ENCODE measurements at regions not wholly inside any gene's neighbourhood (a gene's known extent, or its start where the extent isn't known, plus 50 kb on each side); places are given as distances from the start of the nearest gene placed in this dataset.

DNA sequence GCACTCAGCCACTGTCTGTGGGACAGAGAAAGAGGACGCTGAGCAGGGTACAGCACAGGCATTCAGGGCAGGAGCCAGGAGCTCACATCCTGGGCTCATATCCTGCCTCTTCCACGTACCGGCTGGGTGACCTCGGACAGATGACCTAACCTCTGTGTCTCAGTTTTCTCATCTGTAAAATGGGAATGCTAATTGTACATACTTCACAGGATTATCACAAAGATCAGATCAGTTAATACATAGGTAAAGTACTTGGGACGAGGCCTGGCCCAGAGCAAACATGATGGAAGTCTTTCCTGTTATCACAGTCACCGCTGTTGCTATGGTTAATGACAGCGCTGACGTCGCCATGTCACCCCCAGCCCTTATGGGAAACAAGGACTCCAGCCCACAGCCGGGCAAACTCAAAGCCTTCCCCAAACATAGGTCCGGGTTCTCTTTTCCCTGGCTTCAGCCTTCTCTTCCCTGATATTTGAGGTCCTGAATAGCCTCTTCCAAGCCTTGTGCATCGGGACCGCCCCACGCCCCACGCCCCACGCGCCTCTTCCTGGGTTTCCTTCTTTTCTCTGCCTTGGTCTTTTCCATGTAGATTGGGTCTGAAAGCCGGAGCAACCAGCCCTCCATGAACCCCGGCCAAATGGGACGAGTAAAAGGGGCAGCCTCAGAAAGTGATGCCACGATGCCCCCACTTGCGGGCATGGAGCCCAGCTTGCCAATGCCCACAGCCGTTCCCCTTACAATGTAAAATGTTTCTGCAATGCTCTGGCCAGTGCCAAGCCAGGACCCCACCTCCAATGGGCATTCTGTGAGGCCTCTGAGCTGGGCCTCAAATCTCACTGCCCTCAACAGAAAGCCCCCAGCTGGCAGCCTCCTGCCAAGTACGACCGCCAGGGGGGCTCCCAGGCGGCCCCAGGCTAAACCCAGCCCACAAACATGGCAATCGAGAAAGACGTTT, 125.4 kb downstream of the RFLNA start:
- Histone ChIP-seq H3K4me2 (ENCODE audit: low read depth, low read length, poor library complexity, severe bottlenecking) (no peak overlapping the region), H3K79me2 (ENCODE audit: insufficient read depth, low read length) (no peaks in the 10 kb centered on the region)
- TF ChIP-seq, protein P1, sequence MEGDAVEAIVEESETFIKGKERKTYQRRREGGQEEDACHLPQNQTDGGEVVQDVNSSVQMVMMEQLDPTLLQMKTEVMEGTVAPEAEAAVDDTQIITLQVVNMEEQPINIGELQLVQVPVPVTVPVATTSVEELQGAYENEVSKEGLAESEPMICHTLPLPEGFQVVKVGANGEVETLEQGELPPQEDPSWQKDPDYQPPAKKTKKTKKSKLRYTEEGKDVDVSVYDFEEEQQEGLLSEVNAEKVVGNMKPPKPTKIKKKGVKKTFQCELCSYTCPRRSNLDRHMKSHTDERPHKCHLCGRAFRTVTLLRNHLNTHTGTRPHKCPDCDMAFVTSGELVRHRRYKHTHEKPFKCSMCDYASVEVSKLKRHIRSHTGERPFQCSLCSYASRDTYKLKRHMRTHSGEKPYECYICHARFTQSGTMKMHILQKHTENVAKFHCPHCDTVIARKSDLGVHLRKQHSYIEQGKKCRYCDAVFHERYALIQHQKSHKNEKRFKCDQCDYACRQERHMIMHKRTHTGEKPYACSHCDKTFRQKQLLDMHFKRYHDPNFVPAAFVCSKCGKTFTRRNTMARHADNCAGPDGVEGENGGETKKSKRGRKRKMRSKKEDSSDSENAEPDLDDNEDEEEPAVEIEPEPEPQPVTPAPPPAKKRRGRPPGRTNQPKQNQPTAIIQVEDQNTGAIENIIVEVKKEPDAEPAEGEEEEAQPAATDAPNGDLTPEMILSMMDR (conservative IDR thresholded peaks at IDR 0.05; ENCODE audit: low read length) = no peak
- TF ChIP-seq EZH2phosphoT487 (IDR thresholded peaks at IDR 0.05; ENCODE audit: borderline replicate concordance) = no peak

DNA sequence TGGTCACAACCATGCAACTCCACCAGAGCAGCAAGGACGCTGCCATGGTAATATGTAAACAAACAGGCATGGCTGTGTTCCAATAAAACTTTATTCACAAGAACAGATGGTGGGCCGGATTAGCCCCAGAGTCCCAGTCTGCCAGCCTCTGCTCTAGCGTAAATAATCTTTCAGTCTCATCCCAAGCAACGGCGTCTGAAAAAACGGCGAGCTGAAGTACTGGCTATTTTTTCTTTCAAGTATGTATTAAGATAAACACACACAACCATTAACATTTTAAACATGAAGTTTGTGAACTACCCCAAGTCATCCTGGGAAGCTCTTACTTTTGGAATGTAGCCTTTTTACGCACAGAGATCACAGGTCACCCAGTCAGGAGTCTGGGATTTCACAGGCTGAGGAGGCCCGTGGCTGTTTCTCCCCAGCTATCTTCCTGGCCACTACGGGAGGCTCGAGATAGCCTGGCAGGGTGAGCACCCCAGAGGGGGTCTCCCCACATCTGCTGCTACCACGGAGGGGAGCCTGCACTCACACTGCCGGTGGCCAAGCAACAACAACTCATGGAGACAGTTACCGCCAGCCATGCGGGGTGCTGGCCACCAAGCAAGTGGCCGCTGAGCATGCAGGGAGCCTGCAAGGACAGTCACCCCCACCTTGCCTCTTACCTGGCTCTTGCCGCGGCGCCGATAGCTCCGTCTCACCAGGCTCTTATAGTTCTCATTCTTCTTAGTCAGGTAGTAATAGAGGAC, 124.6 kb downstream of the RFLNA start:
- no peak overlapping the region for H3K4me2 ChIP-seq (ENCODE audit: low read depth, low read length, poor library complexity, severe bottlenecking)
- peaks cover 5% of the 10 kb centered on the region for H4K20me1 ChIP-seq (ENCODE audit: insufficient read depth, low read length, poor library complexity, severe bottlenecking)
- H3K4me3 ChIP-seq (ENCODE audit: low read length, poor library complexity, severe bottlenecking) = no peak overlapping the region
- no peaks in the 10 kb centered on the region for H3K9me2 ChIP-seq (replicated peaks; ENCODE audit: low read depth, low read length)
- no peak overlapping the region for H3K9ac ChIP-seq (ENCODE audit: low read depth, low read length, poor library complexity, severe bottlenecking)
- H2AFZ ChIP-seq (ENCODE audit: low read length) = no peak overlapping the region
- H3K4me1 ChIP-seq (ENCODE audit: insufficient read depth, low read length, poor library complexity, severe bottlenecking) = no peaks in the 10 kb centered on the region
- no peaks in the 10 kb centered on the region for H3K27me3 ChIP-seq (ENCODE audit: insufficient read depth, low read length, poor library complexity, severe bottlenecking)
- no peaks in the 10 kb centered on the region for H3K79me2 ChIP-seq (ENCODE audit: insufficient read depth, low read length)
- peaks cover 51% of the 10 kb centered on the region; the same call in 1 of the 2 replicates for H3K36me3 ChIP-seq (ENCODE audit: insufficient read depth, low read length)
- TF ChIP-seq, protein P1 (conservative IDR thresholded peaks at IDR 0.05; ENCODE audit: low read length) = no peak
- TF ChIP-seq EZH2phosphoT487 (IDR thresholded peaks at IDR 0.05; ENCODE audit: borderline replicate concordance) = no peak
- no peaks in the 10 kb centered on the region for H3F3A ChIP-seq (ENCODE audit: low read depth)
- H3K9me3 ChIP-seq (ENCODE audit: insufficient read depth, low read depth, low read length) = no peaks in the 10 kb centered on the region

More for the DNA sequence above, 125.4 kb downstream of the RFLNA start:
- H3K9me3 ChIP-seq (ENCODE audit: insufficient read depth, low read depth, low read length) = no peaks in the 10 kb centered on the region
- H3K4me1 ChIP-seq (ENCODE audit: insufficient read depth, low read length, poor library complexity, severe bottlenecking) = no peaks in the 10 kb centered on the region
- H3K27me3 ChIP-seq (ENCODE audit: insufficient read depth, low read length, poor library complexity, severe bottlenecking) = no peaks in the 10 kb centered on the region
- H3K9me2 ChIP-seq (replicated peaks; ENCODE audit: low read depth, low read length) = no peaks in the 10 kb centered on the region
- H3K4me3 ChIP-seq (ENCODE audit: low read length, poor library complexity, severe bottlenecking) = no peak overlapping the region
- no peaks in the 10 kb centered on the region for H4K20me1 ChIP-seq (ENCODE audit: insufficient read depth, low read length, poor library complexity, severe bottlenecking)
- H3F3A ChIP-seq (ENCODE audit: low read depth) = no peaks in the 10 kb centered on the region
- H3K9ac ChIP-seq (ENCODE audit: low read depth, low read length, poor library complexity, severe bottlenecking) = no peak overlapping the region
- peaks cover 53% of the 10 kb centered on the region; the same call in 1 of the 2 replicates for H3K36me3 ChIP-seq (ENCODE audit: insufficient read depth, low read length)
- H2AFZ ChIP-seq (ENCODE audit: low read length) = no peak overlapping the region

DNA sequence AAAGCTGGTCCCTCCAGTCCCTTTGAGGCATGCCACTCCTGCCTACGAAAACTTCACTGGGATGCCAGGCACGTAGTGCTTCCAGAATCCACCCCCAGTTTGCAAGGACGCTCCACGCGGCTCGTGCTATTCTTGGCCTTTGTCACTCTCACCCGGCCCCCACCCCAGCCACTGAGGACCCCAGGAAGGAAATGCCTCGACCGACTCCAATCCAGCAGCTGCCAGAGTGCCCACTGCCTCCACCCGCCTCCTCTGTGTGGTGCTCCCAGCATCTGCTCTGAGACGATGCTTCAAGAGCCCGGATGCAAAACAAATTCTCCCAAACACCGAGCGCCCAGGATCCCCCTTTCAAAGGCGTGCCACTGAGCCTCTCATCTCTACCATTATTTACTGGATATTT, 123.9 kb downstream of the RFLNA start:
- H2AFZ ChIP-seq (ENCODE audit: low read length) = no peak overlapping the region
- H3K27me3 ChIP-seq (ENCODE audit: insufficient read depth, low read length, poor library complexity, severe bottlenecking) = no peaks in the 10 kb centered on the region
- H3K4me1 ChIP-seq (ENCODE audit: insufficient read depth, low read length, poor library complexity, severe bottlenecking) = no peaks in the 10 kb centered on the region
- peaks cover 48% of the 10 kb centered on the region; the same call in 1 of the 2 replicates for H3K36me3 ChIP-seq (ENCODE audit: insufficient read depth, low read length)
- no peak overlapping the region for H3K9ac ChIP-seq (ENCODE audit: low read depth, low read length, poor library complexity, severe bottlenecking)
- TF ChIP-seq EZH2phosphoT487 (IDR thresholded peaks at IDR 0.05; ENCODE audit: borderline replicate concordance) = no peak
- TF ChIP-seq, protein P1 (conservative IDR thresholded peaks at IDR 0.05; ENCODE audit: low read length) = no peak
- peaks cover 5% of the 10 kb centered on the region for H4K20me1 ChIP-seq (ENCODE audit: insufficient read depth, low read length, poor library complexity, severe bottlenecking)
- no peaks in the 10 kb centered on the region for H3K9me2 ChIP-seq (replicated peaks; ENCODE audit: low read depth, low read length)
- no peaks in the 10 kb centered on the region for H3K9me3 ChIP-seq (ENCODE audit: insufficient read depth, low read depth, low read length)
- no peak overlapping the region for H3K4me2 ChIP-seq (ENCODE audit: low read depth, low read length, poor library complexity, severe bottlenecking)
- H3K79me2 ChIP-seq (ENCODE audit: insufficient read depth, low read length) = no peaks in the 10 kb centered on the region
- no peak overlapping the region for H3K4me3 ChIP-seq (ENCODE audit: low read length, poor library complexity, severe bottlenecking)
- no peaks in the 10 kb centered on the region for H3F3A ChIP-seq (ENCODE audit: low read depth)

All from Loucy (cell line).